GM06990 (cell line): ENCODE measurements at regions not wholly inside any gene's neighbourhood (a gene's known extent, or its start where the extent isn't known, plus 50 kb on each side); places are given as distances from the start of the nearest gene placed in this dataset.

ENCODE experiments used
- DNase-seq: peaks from one replicate; pipeline ENCODE4 v3.0.0-alpha.2; 2011; ENCODE audit not compliant: insufficient read length; ENCODE audit errors: extremely low read depth
- H3K27me3 ChIP-seq: replicated peaks from 2 replicates; pipeline ENCODE4 v1.6.0; 2011; ENCODE audit warnings: low read length; ENCODE audit not compliant: control insufficient read depth, insufficient read depth
- H3K36me3 ChIP-seq: 2 replicates; pipeline ENCODE4 v1.5.1; 2011; ENCODE audit warnings: low read length; ENCODE audit not compliant: control insufficient read depth, insufficient read depth
- H3K4me3 ChIP-seq: replicated peaks from 2 replicates; pipeline ENCODE4 v1.5.1; 2011; ENCODE audit warnings: low read depth, mild to moderate bottlenecking, control low read depth, low read length
- TF ChIP-seq, protein P1 (sequence below): IDR thresholded peaks from 2 replicates; pipeline ENCODE4 v1.5.1; 2011; ENCODE audit warnings: low read length, control low read depth, mild to moderate bottlenecking, inconsistent platforms; ENCODE audit not compliant: insufficient read depth, poor library complexity, severe bottlenecking

DNA sequence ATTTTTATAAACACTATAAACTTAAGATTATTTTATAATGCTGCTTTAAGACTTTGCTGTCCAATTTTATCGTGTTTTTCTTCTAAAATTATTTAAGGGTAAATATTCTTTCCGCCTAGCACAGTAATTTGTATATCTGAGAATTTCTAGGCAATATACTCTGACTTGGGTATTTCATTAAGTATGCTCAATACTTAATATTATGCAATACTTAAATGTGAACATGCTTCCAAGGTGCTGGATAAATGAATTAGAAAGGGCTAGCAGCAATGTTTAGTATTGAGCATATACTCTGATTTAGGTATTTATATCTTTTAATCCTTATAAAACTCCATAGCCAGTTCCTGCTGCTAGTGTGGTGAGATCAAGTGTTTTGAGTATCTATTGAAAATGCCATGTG lies 60.3 kb upstream of the ANO3 start:
- Histone ChIP-seq H3K36me3 (no peaks in the 10 kb centered on the region), H3K4me3 (no peak overlapping the region), H3K27me3 (no peaks in the 10 kb centered on the region)
- no peak for DNase-seq
- TF ChIP-seq, protein P1, sequence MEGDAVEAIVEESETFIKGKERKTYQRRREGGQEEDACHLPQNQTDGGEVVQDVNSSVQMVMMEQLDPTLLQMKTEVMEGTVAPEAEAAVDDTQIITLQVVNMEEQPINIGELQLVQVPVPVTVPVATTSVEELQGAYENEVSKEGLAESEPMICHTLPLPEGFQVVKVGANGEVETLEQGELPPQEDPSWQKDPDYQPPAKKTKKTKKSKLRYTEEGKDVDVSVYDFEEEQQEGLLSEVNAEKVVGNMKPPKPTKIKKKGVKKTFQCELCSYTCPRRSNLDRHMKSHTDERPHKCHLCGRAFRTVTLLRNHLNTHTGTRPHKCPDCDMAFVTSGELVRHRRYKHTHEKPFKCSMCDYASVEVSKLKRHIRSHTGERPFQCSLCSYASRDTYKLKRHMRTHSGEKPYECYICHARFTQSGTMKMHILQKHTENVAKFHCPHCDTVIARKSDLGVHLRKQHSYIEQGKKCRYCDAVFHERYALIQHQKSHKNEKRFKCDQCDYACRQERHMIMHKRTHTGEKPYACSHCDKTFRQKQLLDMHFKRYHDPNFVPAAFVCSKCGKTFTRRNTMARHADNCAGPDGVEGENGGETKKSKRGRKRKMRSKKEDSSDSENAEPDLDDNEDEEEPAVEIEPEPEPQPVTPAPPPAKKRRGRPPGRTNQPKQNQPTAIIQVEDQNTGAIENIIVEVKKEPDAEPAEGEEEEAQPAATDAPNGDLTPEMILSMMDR, result no peak

DNA sequence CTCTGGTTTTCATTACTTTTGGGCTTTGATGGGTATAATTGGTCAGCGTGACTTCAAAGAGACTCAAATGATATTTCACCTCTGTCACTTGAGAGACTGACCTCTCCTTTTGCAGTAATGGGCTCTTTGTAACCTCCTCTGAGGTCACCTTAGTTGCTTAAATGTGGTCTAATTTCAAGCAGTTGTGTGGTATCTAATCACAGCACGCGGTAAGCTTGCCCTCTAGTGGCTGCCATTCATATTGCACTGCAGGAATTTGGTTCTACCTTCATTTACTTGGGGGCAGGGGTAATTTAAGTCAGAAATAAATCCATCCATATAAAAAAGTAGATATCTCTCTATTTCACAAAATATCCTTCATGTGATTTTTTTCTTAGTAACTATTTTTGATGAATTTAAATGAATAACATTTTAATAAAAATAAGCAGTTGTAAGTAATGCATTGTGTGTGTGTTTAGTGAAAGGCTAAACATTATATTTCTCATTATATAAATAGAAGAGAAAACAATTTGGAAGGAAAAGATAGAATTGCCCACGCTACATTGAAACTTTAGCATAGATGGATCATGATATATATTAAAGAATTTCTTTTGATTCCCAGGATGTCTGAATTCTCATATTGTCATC lies 55.0 kb upstream of the ANO3 start:
- no peaks in the 10 kb centered on the region for H3K36me3 ChIP-seq
- no peak for DNase-seq
- TF ChIP-seq, protein P1, result peak; percentile 92
- H3K27me3 ChIP-seq, result no peaks in the 10 kb centered on the region
- H3K4me3 ChIP-seq, result no peak overlapping the region

DNA sequence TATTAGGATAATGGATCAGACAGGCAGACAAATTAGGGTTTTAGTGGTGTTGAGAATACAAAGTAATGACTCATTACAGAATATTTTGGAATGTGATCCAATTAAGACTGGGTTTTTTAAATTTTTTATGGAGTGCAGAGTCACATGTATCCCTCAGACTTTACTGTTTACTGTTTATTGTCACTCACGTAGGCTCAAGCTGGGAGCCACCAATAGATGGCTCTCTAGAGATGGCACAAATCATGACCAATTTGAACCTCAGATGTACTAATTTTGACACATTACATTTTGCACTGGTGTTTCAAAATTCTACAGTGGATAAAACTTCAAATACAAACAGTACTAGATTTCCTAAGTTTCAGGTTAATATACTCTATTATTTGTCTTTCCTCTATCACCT lies 53.6 kb upstream of the ANO3 start:
- no peak for DNase-seq
- no peaks in the 10 kb centered on the region for H3K36me3 ChIP-seq
- TF ChIP-seq, protein P1, result peak; percentile 33
- no peak overlapping the region for H3K4me3 ChIP-seq
- no peaks in the 10 kb centered on the region for H3K27me3 ChIP-seq
